ENCODE measurements at regions not wholly inside any gene's neighbourhood (a gene's known extent, or its start where the extent isn't known, plus 50 kb on each side); places are given as distances from the start of the nearest gene placed in this dataset.

GRCh38 chr1:29651684-29652665 is 415.7 kb downstream of the PTPRU start:
- no peak for FAIRE-seq
- H4K20me1 ChIP-seq (ENCODE audit: control insufficient read depth, extremely low read depth, insufficient read depth, low read length): no peaks in the 10 kb centered on the region
- TF ChIP-seq EZH2 (IDR thresholded peaks at IDR 0.05; ENCODE audit: low read length) (no peak), CTCF (optimal IDR thresholded peaks at IDR 0.05 in 1 of 3, IDR thresholded peaks at IDR 0.05 in 1 of 3, conservative IDR thresholded peaks at IDR 0.05 in 1 of 3; ENCODE audit: extremely low read depth in 1 of 3, insufficient read depth in 2 of 3, low read length in 3 of 3) (no peak)
- H2AFZ ChIP-seq (ENCODE audit: control insufficient read depth, low read length): no peak overlapping the region
- no peak overlapping the region for H3K9ac ChIP-seq (ENCODE audit: control insufficient read depth, extremely low read depth, insufficient read depth, low read length)
- peaks cover 10% of the 10 kb centered on the region for H3K4me1 ChIP-seq (ENCODE audit: control insufficient read depth, extremely low read depth, insufficient read depth, low read length)
- no peaks in the 10 kb centered on the region for H3K79me2 ChIP-seq (ENCODE audit: control insufficient read depth, insufficient read depth, low read length)
- H3K9me3 ChIP-seq (ENCODE audit: control insufficient read depth, low read depth, low read length): no peaks in the 10 kb centered on the region
- dilution Hi-C loops (cut with MboI; ENCODE audit: extremely low pct_ligation_motif_present, low sequenced_read_pairs): no loop called here
- no peak overlapping the region for H3K4me2 ChIP-seq (ENCODE audit: control insufficient read depth, extremely low read depth, insufficient read depth, low read depth, low read length)
- H3K27ac ChIP-seq (ENCODE audit: control insufficient read depth, insufficient read depth, low read length): no peak overlapping the region
- no peak for DNase-seq (ENCODE audit: low read depth, low spot score)
- no peaks in the 10 kb centered on the region for H3K36me3 ChIP-seq (ENCODE audit: control insufficient read depth in 2 of 2, extremely low read depth in 1 of 2, insufficient read depth in 2 of 2, low read length in 2 of 2)
- H3K9me1 ChIP-seq (ENCODE audit: control insufficient read depth, extremely low read depth, insufficient read depth, low read length): no peaks in the 10 kb centered on the region
- H3K27me3 ChIP-seq (ENCODE audit: control insufficient read depth, extremely low read depth, insufficient read depth, low read length): peaks cover 3% of the 10 kb centered on the region
- no peak overlapping the region for H3K4me3 ChIP-seq (ENCODE audit: control insufficient read depth in 2 of 3, extremely low read depth in 1 of 3, insufficient read depth in 2 of 3, low read depth in 1 of 3, low read length in 3 of 3)

GRCh38 chr1:29651246-29651645 is 414.9 kb downstream of the PTPRU start:
- H3K27me3 ChIP-seq (ENCODE audit: control insufficient read depth, extremely low read depth, insufficient read depth, low read length): peaks cover 3% of the 10 kb centered on the region
- no peaks in the 10 kb centered on the region for H3K36me3 ChIP-seq (ENCODE audit: control insufficient read depth in 2 of 2, extremely low read depth in 1 of 2, insufficient read depth in 2 of 2, low read length in 2 of 2)
- DNase-seq (ENCODE audit: low read depth, low spot score): no peak
- H4K20me1 ChIP-seq (ENCODE audit: control insufficient read depth, extremely low read depth, insufficient read depth, low read length): no peaks in the 10 kb centered on the region
- H3K9me3 ChIP-seq (ENCODE audit: control insufficient read depth, low read depth, low read length): no peaks in the 10 kb centered on the region
- no peak overlapping the region for H2AFZ ChIP-seq (ENCODE audit: control insufficient read depth, low read length)
- dilution Hi-C loops (cut with MboI; ENCODE audit: extremely low pct_ligation_motif_present, low sequenced_read_pairs): no loop called here
- no peak overlapping the region for H3K4me2 ChIP-seq (ENCODE audit: control insufficient read depth, extremely low read depth, insufficient read depth, low read depth, low read length)
- H3K4me1 ChIP-seq (ENCODE audit: control insufficient read depth, extremely low read depth, insufficient read depth, low read length): peaks cover 10% of the 10 kb centered on the region
- H3K27ac ChIP-seq (ENCODE audit: control insufficient read depth, insufficient read depth, low read length): no peak overlapping the region
- no peak for FAIRE-seq
- H3K9ac ChIP-seq (ENCODE audit: control insufficient read depth, extremely low read depth, insufficient read depth, low read length): no peak overlapping the region
- no peak for TF ChIP-seq EZH2 (IDR thresholded peaks at IDR 0.05; ENCODE audit: low read length)
- no peak for TF ChIP-seq CTCF (optimal IDR thresholded peaks at IDR 0.05 in 1 of 3, IDR thresholded peaks at IDR 0.05 in 1 of 3, conservative IDR thresholded peaks at IDR 0.05 in 1 of 3; ENCODE audit: extremely low read depth in 1 of 3, insufficient read depth in 2 of 3, low read length in 3 of 3)
- no peak overlapping the region for H3K4me3 ChIP-seq (ENCODE audit: control insufficient read depth in 2 of 3, extremely low read depth in 1 of 3, insufficient read depth in 2 of 3, low read depth in 1 of 3, low read length in 3 of 3)
- no peaks in the 10 kb centered on the region for H3K9me1 ChIP-seq (ENCODE audit: control insufficient read depth, extremely low read depth, insufficient read depth, low read length)
- H3K79me2 ChIP-seq (ENCODE audit: control insufficient read depth, insufficient read depth, low read length): no peaks in the 10 kb centered on the region

All from keratinocyte (primary cell).